ENCODE measurements at regions not wholly inside any gene's neighbourhood (a gene's known extent, or its start where the extent isn't known, plus 50 kb on each side); places are given as distances from the start of the nearest gene placed in this dataset.

DNA sequence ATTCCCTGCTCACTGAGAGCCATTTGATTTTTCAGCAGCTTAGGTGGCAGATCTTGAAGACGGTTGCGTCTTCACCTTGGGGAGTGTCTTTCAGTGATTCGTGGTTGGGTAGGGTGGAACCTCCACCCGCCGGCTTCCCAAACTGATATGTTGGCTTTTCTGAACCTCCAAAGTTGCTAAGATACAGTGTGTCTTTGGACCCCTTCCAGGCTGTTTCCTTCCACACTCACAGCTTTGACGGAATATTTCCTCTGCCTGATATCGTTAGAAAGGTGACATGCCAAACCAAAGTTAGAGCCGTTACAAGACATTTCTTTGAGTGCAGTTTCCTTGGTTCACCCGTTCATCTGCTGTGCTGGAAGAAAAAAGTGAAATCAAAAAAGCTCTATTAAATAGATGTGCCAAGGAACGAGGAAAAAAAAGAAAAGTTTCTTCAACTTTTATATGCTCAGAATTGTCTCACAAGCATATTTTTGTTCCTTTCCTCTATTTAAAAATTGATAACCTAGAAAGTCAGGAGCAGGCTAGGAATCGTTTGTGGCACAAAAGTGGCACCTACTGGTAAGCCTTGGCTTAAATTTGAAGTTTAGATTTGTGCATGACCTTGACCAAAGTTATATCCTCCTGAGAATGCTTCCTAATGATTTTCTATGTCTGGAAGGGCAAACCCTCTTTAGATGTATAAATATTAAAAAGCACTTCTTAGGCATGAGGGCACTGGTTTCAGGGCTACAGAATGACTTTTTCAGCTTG lies 270.7 kb upstream of the WWC1 start:
- ChIA-PET RAD21 (ENCODE audit: unreplicated experiment) (no interaction called here), SMC1A (ENCODE audit: uncharacterized antibody, unreplicated experiment) (interaction anchor here (0.9 kb wide), 1 partner anchor 191 kb away, joined by 4 read pairs; no protein-coding TSS in a partner anchor), POLR2A (no interaction called here), CTCF (no interaction called here)
- no peak for ATAC-seq
- WGBS (ENCODE audit: insufficient coverage, insufficient replicate concordance, low lambda C conversion rate, missing lambda C conversion rate), result 7% methylated on average over 11 of the region's 11 CpGs
- TF ChIP-seq NFYA (IDR thresholded peaks at IDR 0.05; ENCODE audit: borderline replicate concordance, low read depth, low read length), result no peak
- TF ChIP-seq, protein P1, sequence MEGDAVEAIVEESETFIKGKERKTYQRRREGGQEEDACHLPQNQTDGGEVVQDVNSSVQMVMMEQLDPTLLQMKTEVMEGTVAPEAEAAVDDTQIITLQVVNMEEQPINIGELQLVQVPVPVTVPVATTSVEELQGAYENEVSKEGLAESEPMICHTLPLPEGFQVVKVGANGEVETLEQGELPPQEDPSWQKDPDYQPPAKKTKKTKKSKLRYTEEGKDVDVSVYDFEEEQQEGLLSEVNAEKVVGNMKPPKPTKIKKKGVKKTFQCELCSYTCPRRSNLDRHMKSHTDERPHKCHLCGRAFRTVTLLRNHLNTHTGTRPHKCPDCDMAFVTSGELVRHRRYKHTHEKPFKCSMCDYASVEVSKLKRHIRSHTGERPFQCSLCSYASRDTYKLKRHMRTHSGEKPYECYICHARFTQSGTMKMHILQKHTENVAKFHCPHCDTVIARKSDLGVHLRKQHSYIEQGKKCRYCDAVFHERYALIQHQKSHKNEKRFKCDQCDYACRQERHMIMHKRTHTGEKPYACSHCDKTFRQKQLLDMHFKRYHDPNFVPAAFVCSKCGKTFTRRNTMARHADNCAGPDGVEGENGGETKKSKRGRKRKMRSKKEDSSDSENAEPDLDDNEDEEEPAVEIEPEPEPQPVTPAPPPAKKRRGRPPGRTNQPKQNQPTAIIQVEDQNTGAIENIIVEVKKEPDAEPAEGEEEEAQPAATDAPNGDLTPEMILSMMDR (IDR thresholded peaks at IDR 0.05 in 2 of 3, conservative IDR thresholded peaks at IDR 0.05 in 1 of 3; ENCODE audit: control insufficient read depth in 2 of 3, extremely low read depth in 1 of 3, insufficient read depth in 1 of 3, low read depth in 3 of 3, low read length in 3 of 3), result peak in 1 of 3 experiments; percentile 14; a peak in 1 of 6 replicates
- TF ChIP-seq SMC3 (IDR thresholded peaks at IDR 0.05; ENCODE audit: borderline replicate concordance, low read length), result no peak
- TF ChIP-seq ZZZ3 (IDR thresholded peaks at IDR 0.05; ENCODE audit: control insufficient read depth, insufficient read length, low read depth), result no peak
- no peaks in the 10 kb centered on the region for H3K79me2 ChIP-seq (ENCODE audit: control insufficient read depth, insufficient read depth, low read length)
- no peak for DNase-seq (ENCODE audit: low read depth, low spot score)
- no peaks in the 10 kb centered on the region for H3K27me3 ChIP-seq (replicated peaks in 1 of 2; ENCODE audit: control insufficient read depth in 2 of 2, insufficient read depth in 2 of 2, low read length in 1 of 2)
- no peaks in the 10 kb centered on the region for H3K9me3 ChIP-seq (replicated peaks; ENCODE audit: control insufficient read depth, insufficient read depth, low read length)
- no peak overlapping the region for H3K9ac ChIP-seq (ENCODE audit: control insufficient read depth, insufficient read depth, low read length)
- H3K4me2 ChIP-seq (ENCODE audit: control insufficient read depth, insufficient read depth), result no peak overlapping the region
- no peaks in the 10 kb centered on the region for H3K4me1 ChIP-seq (ENCODE audit: control insufficient read depth, insufficient read depth, low read length)
- no peak overlapping the region for H3K27ac ChIP-seq (ENCODE audit: control insufficient read depth, insufficient read depth)
- H4K20me1 ChIP-seq (ENCODE audit: control insufficient read depth, insufficient read depth), result no peaks in the 10 kb centered on the region
- H2AFZ ChIP-seq (ENCODE audit: control insufficient read depth, low read depth, low read length), result no peak overlapping the region
- no TSS peak for BruUV-seq (replicated peaks)
- no peak overlapping the region for H3K4me3 ChIP-seq
- FAIRE-seq, result no peak
- intact Hi-C loops (cut with micrococcal nuclease; ENCODE audit: unreplicated experiment) (no loop called here), in situ Hi-C loops (cut with MboI) (no loop called here)
- H3K36me3 ChIP-seq (ENCODE audit: control insufficient read depth in 2 of 2, insufficient read depth in 2 of 2, low read length in 1 of 2), result no peaks in the 10 kb centered on the region

Data from GM12878 (cell line).